Upper lobe of left lung (tissue), 6 donors: ENCODE measurements at regions not wholly inside any gene's neighbourhood (a gene's known extent, or its start where the extent isn't known, plus 50 kb on each side); places are given as distances from the start of the nearest gene placed in this dataset.

ENCODE experiments used
- ATAC-seq, 2 donors: fragments of 200-7000 bp; cut with Tn5 transposase; one replicate each; pipeline ENCODE4 v1.9.1; 2022; ENCODE audit warnings: mild to moderate bottlenecking in 2 of 2, moderate library complexity in 2 of 2; ENCODE audit not compliant: low FRiP score in 2 of 2
- DNase-seq, 2 donors: peaks; one replicate each; pipeline ENCODE4 v3.0.0-alpha.2; 2019 to 2020
- H3K27ac ChIP-seq, 4 donors: fragments of 200-600 bp; sonication (generic); one replicate each; pipeline ENCODE4 v1.5.1; 2016 to 2019
- H3K27me3 ChIP-seq, 4 donors: fragments of 200-600 bp; sonication (generic); one replicate each; pipeline ENCODE4 v1.5.1; 2017 to 2019
- H3K36me3 ChIP-seq, 4 donors: fragments of 200-600 bp; sonication (generic); one replicate each; pipeline ENCODE4 v1.5.1; 2016 to 2019
- H3K4me1 ChIP-seq, 4 donors: fragments of 200-600 bp; sonication (generic); one replicate each; pipeline ENCODE4 v1.5.1; 2018 to 2019
- H3K4me3 ChIP-seq, 4 donors: fragments of 200-600 bp; sonication (generic); one replicate each; pipeline ENCODE4 v1.5.1; 2017 to 2019; ENCODE audit warnings: mild to moderate bottlenecking in 2 of 4, moderate library complexity in 1 of 4
- H3K9me3 ChIP-seq, 4 donors: fragments of 200-600 bp; sonication (generic); one replicate each; pipeline ENCODE4 v1.5.1; 2018 to 2019
- CTCF ChIP-seq, 6 experiments: fragments of 450-650 bp in 4 of 6; fragments of 200-600 bp in 2 of 6; sonication (generic) in 2 of 6; IDR thresholded peaks; one replicate each; pipeline ENCODE4 v1.5.1; 2016 to 2019; ENCODE audit warnings: antibody characterized with exemption in 6 of 6
- EP300 ChIP-seq, 4 donors: sonication (generic); formaldehyde crosslinking; IDR thresholded peaks; one replicate each; pipeline ENCODE4 v1.5.1; 2017; ENCODE audit warnings: antibody characterized with exemption in 4 of 4, control low read depth in 2 of 4
- POLR2A ChIP-seq, 4 donors: fragments of 450-650 bp; IDR thresholded peaks; one replicate each; pipeline ENCODE4 v1.5.1; 2016 to 2017; ENCODE audit warnings: antibody characterized with exemption in 4 of 4, mild to moderate bottlenecking in 2 of 4
- POLR2AphosphoS5 ChIP-seq, 2 donors: sonication (generic); formaldehyde crosslinking; IDR thresholded peaks; one replicate each; pipeline ENCODE4 v1.5.1; 2017; ENCODE audit warnings: antibody characterized with exemption in 2 of 2
- WGBS, 2 donors: methylation state at CpG; one replicate each; pipeline ENCODE4 v1.1.5; 2017 to 2018; 5-methylcytosine and 5-hydroxymethylcytosine counted together
- donor health status: DM: no; HTN: no; CAD: no; lungs with moderate emphysema.
- donor health status: DM: no; HTN: yes; CAD: no; lungs with severe emphysema.

GRCh38 chr14:89540830-89541470, 123.9 kb upstream of the FOXN3 start:
- Histone ChIP-seq H3K27me3 (no peaks in the 10 kb centered on the region), H3K4me1 (peaks cover 0 to 2% (median 0%) of the 10 kb centered on the region in 4 donors), H3K36me3 (no peaks in the 10 kb centered on the region), H3K9me3 (no peaks in the 10 kb centered on the region), H3K4me3 (no peak overlapping the region), H3K27ac (no peak overlapping the region)
- 90 to 97% methylated on average over 5 of the region's 5 CpGs for WGBS, 2 donors
- no peak for TF ChIP-seq POLR2A (IDR thresholded peaks at IDR 0.05)
- no peak for TF ChIP-seq CTCF (IDR thresholded peaks at IDR 0.05)
- no peak for TF ChIP-seq POLR2AphosphoS5 (IDR thresholded peaks at IDR 0.05)
- no peak for TF ChIP-seq EP300 (IDR thresholded peaks at IDR 0.05)
- DNase-seq (no peak), ATAC-seq (no peak)

GRCh38 chr14:89540009-89540829, 123.2 kb upstream of the FOXN3 start:
- 91 to 92% methylated on average over 19 to 20 of the region's 20 CpGs for WGBS, 2 donors
- ATAC-seq (no peak), DNase-seq (peak in 1 of 2 donors; percentile 17)
- Histone ChIP-seq H3K27ac (no peak overlapping the region), H3K4me3 (no peak overlapping the region), H3K4me1 (peaks cover 0 to 5% (median 1%) of the 10 kb centered on the region in 4 donors), H3K9me3 (no peaks in the 10 kb centered on the region), H3K27me3 (no peaks in the 10 kb centered on the region), H3K36me3 (no peaks in the 10 kb centered on the region)
- TF ChIP-seq POLR2A (IDR thresholded peaks at IDR 0.05) (no peak), EP300 (IDR thresholded peaks at IDR 0.05) (no peak), CTCF (IDR thresholded peaks at IDR 0.05) (no peak), POLR2AphosphoS5 (IDR thresholded peaks at IDR 0.05) (no peak)

- ATAC-seq (no peak), DNase-seq (no peak)
- Histone ChIP-seq H3K36me3 (no peaks in the 10 kb centered on the region), H3K4me3 (no peak overlapping the region), H3K27ac (no peak overlapping the region), H3K9me3 (no peaks in the 10 kb centered on the region), H3K4me1 (peaks cover 0 to 12% (median 6%) of the 10 kb centered on the region in 4 donors), H3K27me3 (no peaks in the 10 kb centered on the region)
- TF ChIP-seq POLR2AphosphoS5 (IDR thresholded peaks at IDR 0.05): no peak
- TF ChIP-seq CTCF (IDR thresholded peaks at IDR 0.05): no peak
- no peak for TF ChIP-seq EP300 (IDR thresholded peaks at IDR 0.05)
- TF ChIP-seq POLR2A (IDR thresholded peaks at IDR 0.05): no peak
- WGBS, 2 donors: 89 to 92% methylated on average over 4 of the region's 4 CpGs
Observed at GRCh38 chr14:89537911-89538310, 120.9 kb upstream of the FOXN3 start.

GRCh38 chr14:89534902-89535685, 118.1 kb upstream of the FOXN3 start:
- no peaks in the 10 kb centered on the region for H3K9me3 ChIP-seq
- TF ChIP-seq EP300 (IDR thresholded peaks at IDR 0.05) (no peak), POLR2A (IDR thresholded peaks at IDR 0.05) (no peak), POLR2AphosphoS5 (IDR thresholded peaks at IDR 0.05) (no peak), CTCF (IDR thresholded peaks at IDR 0.05) (no peak)
- H3K27ac ChIP-seq: no peak overlapping the region
- H3K36me3 ChIP-seq: no peaks in the 10 kb centered on the region
- DNase-seq: no peak
- no peak for ATAC-seq
- no peaks in the 10 kb centered on the region for H3K27me3 ChIP-seq
- H3K4me1 ChIP-seq: peaks cover 0 to 12% (median 5%) of the 10 kb centered on the region in 4 donors
- 60 to 70% methylated on average over 4 of the region's 4 CpGs for WGBS, 2 donors
- H3K4me3 ChIP-seq: no peak overlapping the region
